CD4-positive, CD25-positive, alpha-beta regulatory T cell (primary cell): ENCODE measurements at regions not wholly inside any gene's neighbourhood (a gene's known extent, or its start where the extent isn't known, plus 50 kb on each side); places are given as distances from the start of the nearest gene placed in this dataset.

Experiments
- ATAC-seq, 2 donors: fragments of 150-1000 bp; cut with Tn5 transposase; one replicate each; pipeline ENCODE4 v1.10.0; 2021; ENCODE audit warnings: low read depth in 2 of 2, moderate number of reproducible peaks in 2 of 2, moderate library complexity in 1 of 2
- DNase-seq, 3 donors: peaks; one replicate each; pipeline versions ENCODE4 v3.0.0 to v3.0.0-alpha.2; 2012 to 2022; ENCODE audit warnings: mixed read lengths in 1 of 3
- H3K27ac ChIP-seq: one replicate; pipeline ENCODE4 v1.7.0; 2013; ENCODE audit warnings: mild to moderate bottlenecking, low read length; ENCODE audit not compliant: insufficient read depth, poor library complexity, severe bottlenecking
- H3K27me3 ChIP-seq: one replicate; pipeline ENCODE4 v1.7.0; 2013; ENCODE audit warnings: low read length; ENCODE audit not compliant: control insufficient read depth, insufficient read depth
- H3K36me3 ChIP-seq: one replicate; pipeline ENCODE4 v1.7.0; 2013; ENCODE audit warnings: mild to moderate bottlenecking, low read length, moderate library complexity; ENCODE audit not compliant: control insufficient read depth, insufficient read depth
- H3K4me1 ChIP-seq: 2 replicates; pipeline ENCODE4 v1.7.0; 2013; ENCODE audit warnings: mild to moderate bottlenecking, low read length; ENCODE audit not compliant: insufficient read depth, control insufficient read depth, poor library complexity, severe bottlenecking
- H3K4me3 ChIP-seq: one replicate; pipeline ENCODE4 v1.7.0; 2013; ENCODE audit warnings: low read depth, mild to moderate bottlenecking, low read length, moderate library complexity
- H3K9me3 ChIP-seq, 2 experiments: 1 replicate in 1 of 2; 2 replicates in 1 of 2; pipeline ENCODE4 v1.7.0; 2013; ENCODE audit warnings: low read length in 2 of 2, mild to moderate bottlenecking in 1 of 2, moderate library complexity in 1 of 2; ENCODE audit not compliant: control insufficient read depth in 2 of 2
- H3K27ac Mint-ChIP-seq, 3 donors: one replicate each; pipeline ENCODE4 v1.8.0; 2020 to 2022; ENCODE audit warnings: mild to moderate bottlenecking in 3 of 3, mixed read lengths in 3 of 3, moderate library complexity in 2 of 3
- H3K27me3 Mint-ChIP-seq: one replicate; pipeline ENCODE4 v1.8.0; 2022; ENCODE audit warnings: mild to moderate bottlenecking, mixed read lengths
- H3K36me3 Mint-ChIP-seq: one replicate; pipeline ENCODE4 v1.8.0; 2020; ENCODE audit warnings: mixed read lengths
- H3K4me1 Mint-ChIP-seq, 4 donors: one replicate each; pipeline ENCODE4 v1.8.0; 2020 to 2022; ENCODE audit warnings: mixed read lengths in 4 of 4, mild to moderate bottlenecking in 1 of 4
- H3K4me3 Mint-ChIP-seq, 4 donors: one replicate each; pipeline ENCODE4 v1.8.0; 2020 to 2022; ENCODE audit warnings: mild to moderate bottlenecking in 4 of 4, mixed read lengths in 4 of 4, moderate library complexity in 3 of 4
- H3K9me3 Mint-ChIP-seq, 7 donors: one replicate each; pipeline ENCODE4 v1.8.0; 2020 to 2022; ENCODE audit warnings: mixed read lengths in 7 of 7, mild to moderate bottlenecking in 3 of 7, moderate library complexity in 2 of 7

DNA sequence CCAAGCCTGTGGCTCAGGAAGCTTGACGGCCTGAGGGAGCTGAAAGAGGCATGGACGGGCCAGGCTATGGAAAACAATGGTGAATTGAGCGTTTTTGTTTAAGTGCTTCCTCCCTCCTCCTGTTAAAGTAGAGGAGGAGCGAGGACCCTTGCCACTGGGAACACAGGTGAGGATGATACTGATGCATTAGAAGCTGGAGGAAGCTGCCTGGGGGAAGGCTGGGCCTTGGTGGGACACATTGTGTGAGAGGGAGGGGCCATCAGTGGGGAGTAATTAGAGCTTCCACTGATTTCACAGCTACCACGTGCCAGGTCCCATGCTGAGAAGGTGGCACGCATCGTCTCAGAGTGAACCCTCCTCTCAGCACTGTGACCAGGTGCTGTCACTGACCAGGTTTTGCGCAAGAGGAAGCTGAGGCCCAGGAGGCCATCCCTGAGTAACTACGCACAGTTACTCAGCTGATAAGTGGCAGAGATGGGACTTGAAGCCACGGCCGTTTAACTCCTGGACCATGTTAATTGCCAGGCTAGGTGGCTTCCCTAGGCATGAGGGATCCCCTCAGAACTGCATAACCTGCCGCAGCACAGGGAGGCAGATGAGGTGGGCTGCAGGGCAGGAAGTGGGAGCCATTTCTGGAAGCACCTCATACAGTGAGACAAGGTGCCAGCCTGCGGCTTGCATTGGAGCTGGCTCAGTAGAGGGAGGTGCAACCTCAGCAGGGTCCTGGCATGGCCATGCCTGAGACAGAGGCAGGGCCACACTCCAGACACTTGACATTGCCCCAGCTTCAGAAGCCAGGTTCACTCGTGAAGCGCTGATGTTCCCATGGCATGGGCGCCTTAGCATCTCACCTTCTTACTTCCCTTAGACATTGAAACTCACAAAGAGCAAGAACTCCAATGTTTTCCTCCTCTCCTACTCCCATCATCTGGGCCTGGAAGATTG is 195.3 kb upstream of the MVB12B start:
- Histone ChIP-seq H3K4me1 (no peaks in the 10 kb centered on the region), H3K27me3 (peaks cover 6% of the 10 kb centered on the region), H3K27ac (no peak overlapping the region), H3K9me3 (peaks cover 0 to 5% of the 10 kb centered on the region in 2 experiments), H3K36me3 (no peaks in the 10 kb centered on the region), H3K4me3 (no peak overlapping the region)
- Mint-ChIP-seq H3K27ac (no peak overlapping the region), H3K27me3 (peaks cover 46% of the 10 kb centered on the region), H3K4me1 (no peaks in the 10 kb centered on the region), H3K9me3 (peaks cover 0 to 8% (median 5%) of the 10 kb centered on the region in 7 donors), H3K36me3 (no peaks in the 10 kb centered on the region), H3K4me3 (no peak overlapping the region)
- DNase-seq = no peak
- no peak for ATAC-seq

- ATAC-seq = no peak
- no peak for DNase-seq
- peaks cover 0 to 11% (median 4%) of the 10 kb centered on the region in 7 donors for H3K9me3 Mint-ChIP-seq
- no peak overlapping the region for H3K27ac Mint-ChIP-seq
- Histone ChIP-seq H3K27ac (no peak overlapping the region), H3K4me1 (no peaks in the 10 kb centered on the region), H3K27me3 (peaks cover 8% of the 10 kb centered on the region), H3K36me3 (no peaks in the 10 kb centered on the region), H3K4me3 (no peak overlapping the region), H3K9me3 (peaks cover 0 to 7% of the 10 kb centered on the region in 2 experiments)
- no peak overlapping the region for H3K4me3 Mint-ChIP-seq
- no peaks in the 10 kb centered on the region for H3K4me1 Mint-ChIP-seq
- peaks cover 41% of the 10 kb centered on the region for H3K27me3 Mint-ChIP-seq
- no peaks in the 10 kb centered on the region for H3K36me3 Mint-ChIP-seq
These were observed 193.9 kb upstream of the MVB12B start for GRCh38 chr9:126132746-126133145.

- peaks cover 29% of the 10 kb centered on the region for H3K27me3 Mint-ChIP-seq
These were observed 182.4 kb upstream of the MVB12B start for GRCh38 chr9:126144196-126144595.

DNA sequence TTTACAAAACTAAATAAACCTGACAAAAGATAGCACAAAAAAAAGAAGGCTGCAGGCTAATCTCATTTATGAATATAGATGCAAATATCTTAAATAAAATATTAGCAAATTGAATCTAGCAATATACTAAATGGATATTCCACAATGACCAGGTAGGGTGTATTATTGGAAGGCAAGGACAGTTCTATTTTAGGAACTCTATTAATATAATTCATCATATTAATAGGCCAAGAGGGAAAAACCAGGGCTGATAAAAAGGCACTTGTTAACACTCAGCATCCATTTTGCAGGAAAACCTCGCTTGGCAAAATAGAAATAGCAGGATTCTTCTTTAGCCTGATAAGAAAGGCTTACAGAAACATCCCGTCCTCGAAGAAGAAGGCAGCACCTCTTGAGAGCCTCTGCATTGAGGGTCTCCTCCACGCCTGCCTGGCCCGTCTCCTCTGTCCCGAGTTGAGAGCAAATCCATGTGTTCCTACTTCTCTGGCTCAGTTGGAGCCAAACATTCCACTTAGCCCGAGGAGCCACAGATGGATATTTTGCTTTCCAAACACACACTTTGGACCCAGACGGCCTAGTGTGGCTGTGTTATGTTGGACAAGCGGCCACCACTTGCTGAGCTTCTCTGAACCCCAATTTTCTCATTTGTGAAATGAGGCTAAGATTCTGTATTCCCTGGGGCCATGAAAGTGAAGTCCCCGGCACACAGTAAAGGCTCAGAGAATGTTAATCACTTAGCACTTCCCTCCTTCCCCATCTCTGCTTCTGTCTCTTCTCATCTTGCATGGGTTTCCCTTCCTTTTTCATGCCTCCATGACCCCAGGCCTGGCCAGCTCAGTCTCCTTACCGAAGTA is 181.8 kb upstream of the MVB12B start:
- H3K27me3 ChIP-seq = peaks cover 6% of the 10 kb centered on the region
- peaks cover 29% of the 10 kb centered on the region for H3K27me3 Mint-ChIP-seq
- H3K4me3 Mint-ChIP-seq = no peak overlapping the region
- no peak overlapping the region for H3K4me3 ChIP-seq
- H3K9me3 ChIP-seq = peaks cover 0 to 11% of the 10 kb centered on the region in 2 experiments
- no peaks in the 10 kb centered on the region for H3K36me3 Mint-ChIP-seq
- H3K4me1 ChIP-seq = no peaks in the 10 kb centered on the region
- no peak overlapping the region for H3K27ac Mint-ChIP-seq
- peaks cover 0 to 4% (median 1%) of the 10 kb centered on the region in 4 donors for H3K4me1 Mint-ChIP-seq
- ATAC-seq (no peak), DNase-seq (no peak)
- peaks cover 0 to 7% (median 2%) of the 10 kb centered on the region in 7 donors for H3K9me3 Mint-ChIP-seq
- H3K27ac ChIP-seq = no peak overlapping the region
- no peaks in the 10 kb centered on the region for H3K36me3 ChIP-seq

More at GRCh38 chr9:126144196-126144595, 182.4 kb upstream of the MVB12B start:
- Mint-ChIP-seq H3K36me3 (no peaks in the 10 kb centered on the region), H3K27ac (no peak overlapping the region), H3K4me3 (no peak overlapping the region), H3K9me3 (peaks cover 0 to 13% (median 6%) of the 10 kb centered on the region in 7 donors), H3K4me1 (peaks cover 0 to 4% (median 1%) of the 10 kb centered on the region in 4 donors)
- H3K4me3 ChIP-seq = no peak overlapping the region
- ATAC-seq = no peak
- no peak overlapping the region for H3K27ac ChIP-seq
- peaks cover 6% of the 10 kb centered on the region for H3K27me3 ChIP-seq
- H3K9me3 ChIP-seq = peaks cover 0 to 11% of the 10 kb centered on the region in 2 experiments
- no peaks in the 10 kb centered on the region for H3K36me3 ChIP-seq
- no peaks in the 10 kb centered on the region for H3K4me1 ChIP-seq
- DNase-seq = no peak

DNA sequence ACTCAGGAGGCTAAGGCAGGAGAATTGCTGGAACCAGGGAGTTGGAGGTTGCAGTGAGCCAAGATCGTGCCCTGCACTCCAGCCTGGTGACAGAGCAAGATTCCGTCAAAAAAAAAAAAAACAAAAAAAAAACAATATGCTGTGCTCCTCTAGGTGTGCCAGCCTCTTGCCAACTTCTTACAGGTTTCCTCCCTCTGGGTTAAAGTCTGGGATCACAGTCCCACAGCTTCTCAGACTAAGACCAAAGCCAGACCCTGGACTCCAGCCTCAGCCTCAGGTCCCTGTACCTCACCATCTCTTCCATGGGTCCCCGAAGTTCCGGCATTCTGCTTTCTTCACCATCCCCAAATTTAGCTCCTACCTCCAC is 180.8 kb upstream of the MVB12B start:
- ATAC-seq (no peak), DNase-seq (no peak)
- H3K9me3 Mint-ChIP-seq = peaks cover 0 to 6% (median 2%) of the 10 kb centered on the region in 7 donors
- peaks cover 0 to 4% (median 1%) of the 10 kb centered on the region in 4 donors for H3K4me1 Mint-ChIP-seq
- H3K4me1 ChIP-seq = no peaks in the 10 kb centered on the region
- H3K9me3 ChIP-seq = peaks cover 0 to 6% of the 10 kb centered on the region in 2 experiments
- no peak overlapping the region for H3K4me3 Mint-ChIP-seq
- H3K27ac Mint-ChIP-seq = no peak overlapping the region
- H3K27ac ChIP-seq = no peak overlapping the region
- H3K4me3 ChIP-seq = no peak overlapping the region
- peaks cover 6% of the 10 kb centered on the region for H3K27me3 ChIP-seq
- peaks cover 25% of the 10 kb centered on the region for H3K27me3 Mint-ChIP-seq
- no peaks in the 10 kb centered on the region for H3K36me3 ChIP-seq
- no peaks in the 10 kb centered on the region for H3K36me3 Mint-ChIP-seq

DNA sequence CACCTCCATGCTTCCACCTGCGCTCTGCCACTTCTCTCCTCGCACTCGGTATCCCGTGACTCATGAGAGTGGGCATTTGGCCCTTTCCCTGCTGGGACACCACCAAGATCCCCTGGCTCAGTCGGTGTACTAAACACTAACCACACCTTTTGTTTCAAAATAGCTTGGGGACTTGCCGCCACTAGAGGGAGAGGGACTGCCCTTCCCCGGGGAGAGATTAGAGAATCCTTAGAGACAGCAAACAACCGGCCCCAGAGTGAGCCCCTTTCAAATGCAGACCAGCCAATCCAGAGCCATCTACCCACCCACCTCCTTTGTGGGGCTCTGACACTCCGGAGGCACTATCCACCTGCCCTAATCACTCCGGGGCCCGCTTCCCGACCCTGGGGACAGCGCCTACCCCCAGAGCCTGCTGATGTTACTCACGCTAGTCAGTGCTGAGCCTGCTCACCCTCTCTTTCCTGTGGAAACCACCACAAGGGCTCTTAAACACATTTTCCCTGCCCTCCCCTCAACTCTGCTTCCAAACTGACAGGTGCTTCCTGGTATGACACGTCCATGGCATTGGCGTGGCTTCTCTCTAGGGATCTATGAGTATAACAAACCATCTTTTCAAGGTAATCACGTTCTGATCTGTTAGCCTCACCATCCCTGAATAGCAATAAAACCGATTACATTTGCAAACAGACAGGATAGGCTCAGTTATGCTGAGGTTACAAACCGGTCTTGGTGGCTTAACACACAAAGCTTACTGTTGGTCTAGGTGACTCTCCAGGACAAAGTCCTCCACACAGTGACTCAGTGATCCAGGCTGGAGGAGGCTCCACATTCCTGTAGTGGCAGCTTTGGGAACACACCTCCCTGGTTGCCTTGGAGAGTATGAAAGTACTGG is 180.1 kb upstream of the MVB12B start:
- peak in 1 of 3 donors; percentile 21 for DNase-seq
- no peak overlapping the region for H3K4me3 Mint-ChIP-seq
- H3K27me3 Mint-ChIP-seq = peaks cover 22% of the 10 kb centered on the region
- Histone ChIP-seq H3K4me1 (no peaks in the 10 kb centered on the region), H3K4me3 (no peak overlapping the region), H3K27me3 (peaks cover 3% of the 10 kb centered on the region), H3K36me3 (no peaks in the 10 kb centered on the region), H3K27ac (no peak overlapping the region), H3K9me3 (no peaks in the 10 kb centered on the region)
- no peaks in the 10 kb centered on the region for H3K36me3 Mint-ChIP-seq
- H3K27ac Mint-ChIP-seq = peak overlapping the region in 1 of 3 donors; percentile 29
- peaks cover 0 to 6% (median 0%) of the 10 kb centered on the region in 7 donors for H3K9me3 Mint-ChIP-seq
- H3K4me1 Mint-ChIP-seq = peaks cover 0 to 4% (median 1%) of the 10 kb centered on the region in 4 donors
- peak; percentile 31 to 40 for ATAC-seq
